Chondrocyte (in vitro differentiated cells): ENCODE measurements at regions not wholly inside any gene's neighbourhood (a gene's known extent, or its start where the extent isn't known, plus 50 kb on each side); places are given as distances from the start of the nearest gene placed in this dataset.

Experiments
- DNase-seq: peaks from one replicate; pipeline ENCODE4 v3.0.0; 2021; ENCODE audit warnings: mixed read lengths, low spot score
- H3K27ac Mint-ChIP-seq: one replicate; pipeline ENCODE4 v1.8.0; 2021; ENCODE audit warnings: mild to moderate bottlenecking, moderate library complexity, mixed read lengths; ENCODE audit not compliant: unreplicated experiment
- H3K27me3 Mint-ChIP-seq: 2 replicates; pipeline ENCODE4 v1.8.0; 2021; ENCODE audit warnings: low read depth, mixed read lengths
- H3K36me3 Mint-ChIP-seq: 2 replicates; pipeline ENCODE4 v1.8.0; 2021; ENCODE audit warnings: low read depth, mixed read lengths
- H3K4me1 Mint-ChIP-seq: 2 replicates; pipeline ENCODE4 v1.8.0; 2021; ENCODE audit warnings: low read depth, mild to moderate bottlenecking, mixed read lengths
- H3K4me3 Mint-ChIP-seq: one replicate; pipeline ENCODE4 v1.8.0; 2021; ENCODE audit warnings: mild to moderate bottlenecking, moderate library complexity, mixed read lengths; ENCODE audit not compliant: unreplicated experiment
- H3K9me3 Mint-ChIP-seq: 2 replicates; pipeline ENCODE4 v1.8.0; 2021; ENCODE audit warnings: low read depth, mixed read lengths
- CTCF ChIP-seq: fragments of 200-600 bp; sonication (generic); IDR thresholded peaks from 2 replicates; pipeline ENCODE4 v1.5.0; 2021; ENCODE audit warnings: antibody characterized with exemption, mild to moderate bottlenecking, moderate library complexity

GRCh38 chr1:79848316-79848715 is 841.8 kb upstream of the ADGRL4 start:
- DNase-seq: no peak
- TF ChIP-seq CTCF: no peak
- H3K4me1 Mint-ChIP-seq: peaks cover under 1% of the 10 kb centered on the region
- H3K4me3 Mint-ChIP-seq: no peak overlapping the region
- no peaks in the 10 kb centered on the region for H3K36me3 Mint-ChIP-seq
- no peaks in the 10 kb centered on the region for H3K9me3 Mint-ChIP-seq
- no peak overlapping the region for H3K27ac Mint-ChIP-seq
- H3K27me3 Mint-ChIP-seq: no peaks in the 10 kb centered on the region

- TF ChIP-seq CTCF: no peak
- H3K27ac Mint-ChIP-seq: no peak overlapping the region
- H3K9me3 Mint-ChIP-seq: no peaks in the 10 kb centered on the region
- no peaks in the 10 kb centered on the region for H3K27me3 Mint-ChIP-seq
- no peaks in the 10 kb centered on the region for H3K36me3 Mint-ChIP-seq
- H3K4me1 Mint-ChIP-seq: peaks cover 6% of the 10 kb centered on the region
- no peak overlapping the region for H3K4me3 Mint-ChIP-seq
- DNase-seq: no peak
Measured at GRCh38 chr1:79847700-79848099, 841.2 kb upstream of the ADGRL4 start.

GRCh38 chr1:79845936-79846335 is 839.4 kb upstream of the ADGRL4 start:
- no peak for DNase-seq
- H3K9me3 Mint-ChIP-seq: no peaks in the 10 kb centered on the region
- H3K4me1 Mint-ChIP-seq: peaks cover 6% of the 10 kb centered on the region
- TF ChIP-seq CTCF: no peak
- H3K36me3 Mint-ChIP-seq: no peaks in the 10 kb centered on the region
- H3K27ac Mint-ChIP-seq: no peak overlapping the region
- H3K4me3 Mint-ChIP-seq: no peak overlapping the region
- no peaks in the 10 kb centered on the region for H3K27me3 Mint-ChIP-seq

GRCh38 chr1:79842811-79843210 is 836.3 kb upstream of the ADGRL4 start:
- DNase-seq: no peak
- peaks cover 6% of the 10 kb centered on the region for H3K4me1 Mint-ChIP-seq
- H3K9me3 Mint-ChIP-seq: no peaks in the 10 kb centered on the region
- no peak overlapping the region for H3K27ac Mint-ChIP-seq
- no peaks in the 10 kb centered on the region for H3K36me3 Mint-ChIP-seq
- no peak overlapping the region for H3K4me3 Mint-ChIP-seq
- no peaks in the 10 kb centered on the region for H3K27me3 Mint-ChIP-seq
- no peak for TF ChIP-seq CTCF

GRCh38 chr1:79839882-79840281 is 833.4 kb upstream of the ADGRL4 start:
- Mint-ChIP-seq H3K36me3 (no peaks in the 10 kb centered on the region), H3K4me1 (peaks cover 6% of the 10 kb centered on the region), H3K9me3 (no peaks in the 10 kb centered on the region), H3K27me3 (no peaks in the 10 kb centered on the region), H3K4me3 (no peak overlapping the region), H3K27ac (no peak overlapping the region)
- TF ChIP-seq CTCF: no peak
- no peak for DNase-seq
